Hepatocyte (in vitro differentiated cells): ENCODE measurements at regions not wholly inside any gene's neighbourhood (a gene's known extent, or its start where the extent isn't known, plus 50 kb on each side); places are given as distances from the start of the nearest gene placed in this dataset.

Experiments used
- EZH2 ChIP-seq: fragments of 200-600 bp; sonication (generic); IDR thresholded peaks from 2 replicates; pipeline ENCODE4 v1.6.1; 2016; ENCODE audit warnings: antibody characterized with exemption, mild to moderate bottlenecking, borderline replicate concordance
- EZH2phosphoT487 ChIP-seq: fragments of 200-600 bp; sonication (generic); IDR thresholded peaks from one replicate; pipeline ENCODE4 v1.6.1; 2018; ENCODE audit warnings: antibody characterized with exemption, mild to moderate bottlenecking, low read depth, moderate library complexity; ENCODE audit not compliant: unreplicated experiment, severe bottlenecking
- TF ChIP-seq, protein P1 (sequence below): fragments of 200-600 bp; sonication (generic); IDR thresholded peaks from 2 replicates; pipeline ENCODE4 v1.5.1; 2016; ENCODE audit warnings: antibody characterized with exemption, mild to moderate bottlenecking; ENCODE audit not compliant: poor library complexity

DNA sequence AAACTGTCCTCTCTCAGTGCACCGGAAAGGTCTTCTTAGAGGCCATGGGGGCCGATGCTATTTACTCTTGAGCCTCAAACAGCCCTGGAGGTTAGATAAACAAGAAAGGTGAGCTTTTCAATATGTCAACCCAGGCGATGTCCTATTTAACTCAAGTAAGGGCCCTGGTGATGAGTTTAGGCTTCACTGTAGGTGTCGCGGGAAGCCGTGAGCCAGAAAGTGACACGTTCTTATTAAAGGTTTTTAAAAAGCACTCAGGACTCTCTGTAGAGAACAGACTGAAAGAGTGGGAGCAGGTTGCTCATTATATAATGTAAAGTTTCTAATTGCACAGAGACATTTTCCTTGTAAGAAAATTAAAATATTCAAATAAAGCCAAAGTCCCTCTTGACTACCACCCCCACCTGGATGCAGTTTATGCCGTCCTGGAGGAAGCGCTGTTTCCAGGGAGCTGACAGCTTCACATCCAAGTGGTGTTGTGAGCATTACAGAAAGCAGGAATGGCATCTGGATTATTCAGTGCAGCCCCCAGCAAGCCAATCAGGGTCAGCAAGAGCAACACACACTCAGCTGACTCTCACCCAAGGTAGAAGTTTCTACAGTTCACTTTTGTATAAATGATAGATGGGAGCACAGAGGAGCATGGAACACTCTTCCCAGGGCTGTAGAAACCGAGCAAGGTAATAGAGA, 280.3 kb downstream of the DRD1 start:
- TF ChIP-seq, protein P1, sequence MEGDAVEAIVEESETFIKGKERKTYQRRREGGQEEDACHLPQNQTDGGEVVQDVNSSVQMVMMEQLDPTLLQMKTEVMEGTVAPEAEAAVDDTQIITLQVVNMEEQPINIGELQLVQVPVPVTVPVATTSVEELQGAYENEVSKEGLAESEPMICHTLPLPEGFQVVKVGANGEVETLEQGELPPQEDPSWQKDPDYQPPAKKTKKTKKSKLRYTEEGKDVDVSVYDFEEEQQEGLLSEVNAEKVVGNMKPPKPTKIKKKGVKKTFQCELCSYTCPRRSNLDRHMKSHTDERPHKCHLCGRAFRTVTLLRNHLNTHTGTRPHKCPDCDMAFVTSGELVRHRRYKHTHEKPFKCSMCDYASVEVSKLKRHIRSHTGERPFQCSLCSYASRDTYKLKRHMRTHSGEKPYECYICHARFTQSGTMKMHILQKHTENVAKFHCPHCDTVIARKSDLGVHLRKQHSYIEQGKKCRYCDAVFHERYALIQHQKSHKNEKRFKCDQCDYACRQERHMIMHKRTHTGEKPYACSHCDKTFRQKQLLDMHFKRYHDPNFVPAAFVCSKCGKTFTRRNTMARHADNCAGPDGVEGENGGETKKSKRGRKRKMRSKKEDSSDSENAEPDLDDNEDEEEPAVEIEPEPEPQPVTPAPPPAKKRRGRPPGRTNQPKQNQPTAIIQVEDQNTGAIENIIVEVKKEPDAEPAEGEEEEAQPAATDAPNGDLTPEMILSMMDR, result no peak
- TF ChIP-seq EZH2phosphoT487, result no peak
- no peak for TF ChIP-seq EZH2
